Cardiac fibroblast (primary cell): ENCODE measurements at regions not wholly inside any gene's neighbourhood (a gene's known extent, or its start where the extent isn't known, plus 50 kb on each side); places are given as distances from the start of the nearest gene placed in this dataset.
"Not testable (repeated sequence)": the region's sequence is repeated elsewhere in the genome, so short reads cannot be mapped to it uniquely, and the experiment has no call there.

Experiments used
- DNase-seq, 2 donors: peaks; one replicate each; pipeline versions ENCODE4 v3.0.0 to v3.0.0-alpha.2; 2010; ENCODE audit warnings: low read depth in 2 of 2
- H3K4me3 ChIP-seq, 2 donors: replicated peaks in 1 of 2; 1 replicate in 1 of 2; 2 replicates in 1 of 2; pipeline ENCODE4 v1.5.1; 2011; ENCODE audit warnings: low read depth in 2 of 2, low read length in 2 of 2, mild to moderate bottlenecking in 2 of 2, moderate library complexity in 1 of 2
- CTCF ChIP-seq: IDR thresholded peaks from one replicate; pipeline ENCODE4 v1.5.1; 2011; ENCODE audit warnings: low read depth, mild to moderate bottlenecking, low read length, inconsistent platforms

- H3K4me3 ChIP-seq, result no peak overlapping the region
- no peak for TF ChIP-seq CTCF
- DNase-seq, result no peak
Measured at GRCh38 chr7:94307399-94308048, 87.2 kb upstream of the COL1A2 start.

GRCh38 chr7:94311515-94311914 lies 83.2 kb upstream of the COL1A2 start:
- peak; percentile 45 to 60 for DNase-seq
- no peak overlapping the region for H3K4me3 ChIP-seq
- no peak for TF ChIP-seq CTCF

- DNase-seq, result peak; percentile 71 to 85
Measured at GRCh38 chr7:94313926-94314325, 80.8 kb upstream of the COL1A2 start.

GRCh38 chr7:94314413-94315410 lies 80.0 kb upstream of the COL1A2 start:
- peak in 1 of 2 donors; percentile 14 for DNase-seq
- no peak for TF ChIP-seq CTCF
- no peak overlapping the region for H3K4me3 ChIP-seq

More at GRCh38 chr7:94313926-94314325, 80.8 kb upstream of the COL1A2 start:
- no peak for TF ChIP-seq CTCF
- no peak overlapping the region for H3K4me3 ChIP-seq

GRCh38 chr7:94321138-94321537 lies 73.6 kb upstream of the COL1A2 start:
- DNase-seq, H3K4me3 ChIP-seq: not testable (repeated sequence)

GRCh38 chr7:94323844-94324243 lies 70.9 kb upstream of the COL1A2 start:
- no peak for TF ChIP-seq CTCF
- DNase-seq, result no peak
- H3K4me3 ChIP-seq, result no peak overlapping the region
